Testis (tissue), 2 donors: ENCODE measurements at regions not wholly inside any gene's neighbourhood (a gene's known extent, or its start where the extent isn't known, plus 50 kb on each side); places are given as distances from the start of the nearest gene placed in this dataset.

Source experiments
- DNase-seq: peaks from one replicate; pipeline ENCODE4 v3.0.0-alpha.2; 2019
- H3K27ac ChIP-seq, 2 donors: fragments of 200-600 bp; sonication (generic); one replicate each; pipeline ENCODE4 v1.5.1; 2019
- H3K27me3 ChIP-seq: fragments of 200-600 bp; sonication (generic); one replicate; pipeline ENCODE4 v1.5.1; 2019
- H3K36me3 ChIP-seq: fragments of 200-600 bp; sonication (generic); one replicate; pipeline ENCODE4 v1.5.1; 2017; ENCODE audit warnings: low read depth; ENCODE audit errors: missing control alignments
- H3K4me1 ChIP-seq: fragments of 200-600 bp; sonication (generic); one replicate; pipeline ENCODE4 v1.5.1; 2019
- H3K4me3 ChIP-seq, 2 donors: fragments of 200-600 bp; sonication (generic); one replicate each; pipeline ENCODE4 v1.5.1; 2017 to 2019
- H3K9me3 ChIP-seq: fragments of 200-600 bp; sonication (generic); one replicate; pipeline ENCODE4 v1.5.1; 2017
- POLR2A ChIP-seq: fragments of 450-650 bp; IDR thresholded peaks from one replicate; pipeline ENCODE4 v1.6.1; 2017; ENCODE audit warnings: antibody characterized with exemption, mild to moderate bottlenecking, moderate library complexity
- WGBS, 2 donors: methylation state at CpG; one replicate each; pipeline ENCODE4 v1.1.5; 2018; 5-methylcytosine and 5-hydroxymethylcytosine counted together
- intact Hi-C: fragments of 100-400 bp; cut with DNase I; formaldehyde crosslinking; loops from one replicate; pipeline ENCODE4 v1.15.1; 2023; ENCODE audit warnings: low total_unique reads
- TF ChIP-seq, protein P1 (sequence below), 3 experiments: fragments of 450-650 bp in 2 of 3; fragments of 200-600 bp in 1 of 3; sonication (generic) in 1 of 3; IDR thresholded peaks; one replicate each; pipeline ENCODE4 v1.5.1; 2016 to 2019; ENCODE audit warnings: antibody characterized with exemption in 3 of 3, mild to moderate bottlenecking in 2 of 3, moderate library complexity in 1 of 3

DNA sequence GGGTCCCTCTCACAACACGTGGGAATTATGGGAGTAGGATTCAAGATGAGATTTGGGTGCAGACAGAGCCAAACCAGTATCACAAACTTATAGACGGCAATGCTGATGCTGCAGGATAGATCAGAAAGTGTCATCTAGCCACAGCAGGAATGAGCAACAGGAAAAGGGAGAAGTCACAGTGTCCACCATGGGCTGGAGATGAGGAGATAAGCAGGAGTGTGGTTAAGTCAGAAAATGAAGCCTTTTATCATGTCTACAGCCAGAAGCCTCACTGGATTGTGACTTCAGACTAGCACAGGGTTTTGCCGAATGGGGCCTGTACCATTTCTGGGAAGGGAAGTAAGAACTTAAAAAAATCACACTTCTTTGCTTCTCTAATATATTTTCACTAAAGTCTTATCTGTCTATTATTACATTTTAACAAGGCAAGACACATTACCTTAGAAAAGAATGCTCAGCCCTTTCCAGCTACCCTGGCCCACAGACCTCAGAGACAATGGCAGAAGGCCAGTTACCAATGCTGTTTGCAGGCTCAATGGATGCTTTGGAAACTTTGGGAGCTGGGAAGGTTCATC lies 490.2 kb upstream of the SALL1 start:
- DNase-seq = no peak
- intact Hi-C loops = no loop called here
- 81 to 89% methylated on average over 3 of the region's 3 CpGs for WGBS, 2 donors
- H3K36me3 ChIP-seq = no peaks in the 10 kb centered on the region
- no peak for TF ChIP-seq POLR2A
- TF ChIP-seq, protein P1, sequence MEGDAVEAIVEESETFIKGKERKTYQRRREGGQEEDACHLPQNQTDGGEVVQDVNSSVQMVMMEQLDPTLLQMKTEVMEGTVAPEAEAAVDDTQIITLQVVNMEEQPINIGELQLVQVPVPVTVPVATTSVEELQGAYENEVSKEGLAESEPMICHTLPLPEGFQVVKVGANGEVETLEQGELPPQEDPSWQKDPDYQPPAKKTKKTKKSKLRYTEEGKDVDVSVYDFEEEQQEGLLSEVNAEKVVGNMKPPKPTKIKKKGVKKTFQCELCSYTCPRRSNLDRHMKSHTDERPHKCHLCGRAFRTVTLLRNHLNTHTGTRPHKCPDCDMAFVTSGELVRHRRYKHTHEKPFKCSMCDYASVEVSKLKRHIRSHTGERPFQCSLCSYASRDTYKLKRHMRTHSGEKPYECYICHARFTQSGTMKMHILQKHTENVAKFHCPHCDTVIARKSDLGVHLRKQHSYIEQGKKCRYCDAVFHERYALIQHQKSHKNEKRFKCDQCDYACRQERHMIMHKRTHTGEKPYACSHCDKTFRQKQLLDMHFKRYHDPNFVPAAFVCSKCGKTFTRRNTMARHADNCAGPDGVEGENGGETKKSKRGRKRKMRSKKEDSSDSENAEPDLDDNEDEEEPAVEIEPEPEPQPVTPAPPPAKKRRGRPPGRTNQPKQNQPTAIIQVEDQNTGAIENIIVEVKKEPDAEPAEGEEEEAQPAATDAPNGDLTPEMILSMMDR (IDR thresholded peaks at IDR 0.05) = no peak
- no peak overlapping the region for H3K4me3 ChIP-seq
- H3K27ac ChIP-seq = no peak overlapping the region
- H3K27me3 ChIP-seq = no peaks in the 10 kb centered on the region
- H3K9me3 ChIP-seq = no peaks in the 10 kb centered on the region
- H3K4me1 ChIP-seq = no peaks in the 10 kb centered on the region

DNA sequence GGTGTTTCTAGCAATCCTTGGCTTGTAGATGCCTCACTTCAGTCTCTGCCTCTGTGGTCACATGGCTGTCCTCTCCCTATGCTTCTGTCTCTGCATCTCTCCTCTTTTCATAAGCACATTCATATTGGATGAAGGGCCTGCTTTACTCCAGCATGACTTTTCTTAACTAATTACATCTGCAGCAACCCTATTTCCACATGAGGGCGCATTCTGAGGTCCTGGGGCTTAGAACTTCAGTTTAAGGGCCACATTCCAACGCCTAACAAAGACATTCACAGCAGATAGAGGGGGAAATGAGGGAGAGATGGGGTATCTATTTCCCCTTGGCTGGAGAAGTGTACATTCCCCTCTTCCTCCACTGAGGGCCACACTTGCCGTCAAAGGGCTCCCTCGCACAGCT lies 489.1 kb upstream of the SALL1 start:
- no peak overlapping the region for H3K4me3 ChIP-seq
- H3K9me3 ChIP-seq = no peaks in the 10 kb centered on the region
- TF ChIP-seq, protein P1 (IDR thresholded peaks at IDR 0.05) = no peak
- TF ChIP-seq POLR2A = no peak
- H3K36me3 ChIP-seq = no peaks in the 10 kb centered on the region
- H3K4me1 ChIP-seq = no peaks in the 10 kb centered on the region
- H3K27ac ChIP-seq = no peak overlapping the region
- intact Hi-C loops = no loop called here
- no peak for DNase-seq
- WGBS, 2 donors = 90 to 95% methylated on average over 4 of the region's 4 CpGs
- H3K27me3 ChIP-seq = no peaks in the 10 kb centered on the region

- no peaks in the 10 kb centered on the region for H3K9me3 ChIP-seq
- TF ChIP-seq POLR2A = no peak
- TF ChIP-seq, protein P1 (IDR thresholded peaks at IDR 0.05) = no peak
- intact Hi-C loops = no loop called here
- no peaks in the 10 kb centered on the region for H3K4me1 ChIP-seq
- no peaks in the 10 kb centered on the region for H3K27me3 ChIP-seq
- 86 to 91% methylated on average over 3 of the region's 3 CpGs for WGBS, 2 donors
- H3K27ac ChIP-seq = no peak overlapping the region
- no peak overlapping the region for H3K4me3 ChIP-seq
- no peak for DNase-seq
- H3K36me3 ChIP-seq = no peaks in the 10 kb centered on the region
Measured at GRCh38 chr16:51638339-51639135, 487.5 kb upstream of the SALL1 start.

- WGBS, 2 donors = 32 to 35% methylated on average over 8 of the region's 8 CpGs
- TF ChIP-seq POLR2A = no peak
- TF ChIP-seq, protein P1 (IDR thresholded peaks at IDR 0.05) = no peak
- Histone ChIP-seq H3K27ac (no peak overlapping the region), H3K4me3 (no peak overlapping the region), H3K9me3 (no peaks in the 10 kb centered on the region), H3K4me1 (no peaks in the 10 kb centered on the region), H3K36me3 (no peaks in the 10 kb centered on the region), H3K27me3 (no peaks in the 10 kb centered on the region)
- intact Hi-C loops = no loop called here
- DNase-seq = no peak
Measured at GRCh38 chr16:51637770-51638094, 486.7 kb upstream of the SALL1 start.
